Muscle layer of colon (tissue), 2 donors: ENCODE measurements at regions not wholly inside any gene's neighbourhood (a gene's known extent, or its start where the extent isn't known, plus 50 kb on each side); places are given as distances from the start of the nearest gene placed in this dataset.

Source experiments
- H3K27ac ChIP-seq: one replicate; pipeline ENCODE4 v1.7.0; 2013; ENCODE audit warnings: low read depth, mild to moderate bottlenecking, low read length, moderate library complexity
- H3K27me3 ChIP-seq, 2 donors: one replicate each; pipeline ENCODE4 v1.7.0; 2013; ENCODE audit warnings: low read length in 2 of 2, mild to moderate bottlenecking in 2 of 2; ENCODE audit not compliant: insufficient read depth in 2 of 2, control insufficient read depth in 1 of 2
- H3K36me3 ChIP-seq: one replicate; pipeline ENCODE4 v1.7.0; 2013; ENCODE audit warnings: mild to moderate bottlenecking, low read length; ENCODE audit not compliant: insufficient read depth
- H3K4me1 ChIP-seq: one replicate; pipeline ENCODE4 v1.7.0; 2013; ENCODE audit warnings: mild to moderate bottlenecking, low read length; ENCODE audit not compliant: insufficient read depth
- H3K4me3 ChIP-seq, 2 donors: one replicate each; pipeline ENCODE4 v1.7.0; 2013; ENCODE audit warnings: low read length in 2 of 2, low read depth in 1 of 2, mild to moderate bottlenecking in 1 of 2, moderate library complexity in 1 of 2
- H3K9ac ChIP-seq: one replicate; pipeline ENCODE4 v1.7.0; 2013; ENCODE audit warnings: low read length
- H3K9me3 ChIP-seq: one replicate; pipeline ENCODE4 v1.7.0; 2013; ENCODE audit warnings: mild to moderate bottlenecking, low read length
- donor health status: abdominal sarcoma.
- donor health status: Adenocarcinoma of cecum.

GRCh38 chr10:36489181-36489580, 636.2 kb upstream of the ANKRD30A start:
- H3K27ac ChIP-seq = no peak overlapping the region
- H3K4me1 ChIP-seq = peaks cover 11% of the 10 kb centered on the region
- H3K36me3 ChIP-seq = no peaks in the 10 kb centered on the region
- no peak overlapping the region for H3K9ac ChIP-seq
- no peak overlapping the region for H3K4me3 ChIP-seq
- no peaks in the 10 kb centered on the region for H3K27me3 ChIP-seq
- H3K9me3 ChIP-seq = no peaks in the 10 kb centered on the region

- no peak overlapping the region for H3K9ac ChIP-seq
- no peak overlapping the region for H3K4me3 ChIP-seq
- no peaks in the 10 kb centered on the region for H3K9me3 ChIP-seq
- H3K36me3 ChIP-seq = no peaks in the 10 kb centered on the region
- peaks cover 7% of the 10 kb centered on the region for H3K4me1 ChIP-seq
- no peaks in the 10 kb centered on the region for H3K27me3 ChIP-seq
- H3K27ac ChIP-seq = no peak overlapping the region
Observed at GRCh38 chr10:36488579-36488978, 636.8 kb upstream of the ANKRD30A start.

- Histone ChIP-seq H3K9ac (no peak overlapping the region), H3K36me3 (no peaks in the 10 kb centered on the region), H3K27me3 (no peaks in the 10 kb centered on the region), H3K27ac (no peak overlapping the region), H3K9me3 (no peaks in the 10 kb centered on the region), H3K4me3 (no peak overlapping the region), H3K4me1 (no peaks in the 10 kb centered on the region)
Observed at GRCh38 chr10:36479073-36479472, 646.3 kb upstream of the ANKRD30A start.

- Histone ChIP-seq H3K4me1 (no peaks in the 10 kb centered on the region), H3K36me3 (no peaks in the 10 kb centered on the region), H3K27ac (no peak overlapping the region), H3K27me3 (no peaks in the 10 kb centered on the region), H3K4me3 (no peak overlapping the region), H3K9ac (no peak overlapping the region), H3K9me3 (no peaks in the 10 kb centered on the region)
Observed at GRCh38 chr10:36476399-36476798, 649.0 kb upstream of the ANKRD30A start.

GRCh38 chr10:36475746-36476145, 649.7 kb upstream of the ANKRD30A start:
- Histone ChIP-seq H3K4me3 (no peak overlapping the region), H3K36me3 (no peaks in the 10 kb centered on the region), H3K27ac (no peak overlapping the region), H3K9me3 (no peaks in the 10 kb centered on the region), H3K9ac (no peak overlapping the region), H3K27me3 (no peaks in the 10 kb centered on the region), H3K4me1 (no peaks in the 10 kb centered on the region)

- H3K4me3 ChIP-seq = no peak overlapping the region
- H3K36me3 ChIP-seq = no peaks in the 10 kb centered on the region
- no peak overlapping the region for H3K9ac ChIP-seq
- no peaks in the 10 kb centered on the region for H3K4me1 ChIP-seq
- no peaks in the 10 kb centered on the region for H3K27me3 ChIP-seq
- H3K9me3 ChIP-seq = no peaks in the 10 kb centered on the region
- H3K27ac ChIP-seq = no peak overlapping the region
Observed at GRCh38 chr10:36474456-36474855, 650.9 kb upstream of the ANKRD30A start.

- no peaks in the 10 kb centered on the region for H3K27me3 ChIP-seq
- H3K4me3 ChIP-seq = no peak overlapping the region
- H3K9ac ChIP-seq = no peak overlapping the region
- no peaks in the 10 kb centered on the region for H3K9me3 ChIP-seq
- H3K36me3 ChIP-seq = no peaks in the 10 kb centered on the region
- no peaks in the 10 kb centered on the region for H3K4me1 ChIP-seq
- H3K27ac ChIP-seq = no peak overlapping the region
Observed at GRCh38 chr10:36473122-36473521, 652.3 kb upstream of the ANKRD30A start.

GRCh38 chr10:36469585-36469984, 655.8 kb upstream of the ANKRD30A start:
- Histone ChIP-seq H3K9ac (no peak overlapping the region), H3K27me3 (no peaks in the 10 kb centered on the region), H3K9me3 (no peaks in the 10 kb centered on the region)

GRCh38 chr10:36468620-36469019, 656.8 kb upstream of the ANKRD30A start:
- Histone ChIP-seq H3K36me3 (no peaks in the 10 kb centered on the region), H3K27ac (no peak overlapping the region), H3K4me1 (no peaks in the 10 kb centered on the region), H3K9ac (no peak overlapping the region), H3K9me3 (no peaks in the 10 kb centered on the region), H3K4me3 (no peak overlapping the region), H3K27me3 (no peaks in the 10 kb centered on the region)

More at GRCh38 chr10:36469585-36469984, 655.8 kb upstream of the ANKRD30A start:
- H3K36me3 ChIP-seq = no peaks in the 10 kb centered on the region
- H3K4me1 ChIP-seq = no peaks in the 10 kb centered on the region
- no peak overlapping the region for H3K4me3 ChIP-seq
- no peak overlapping the region for H3K27ac ChIP-seq

GRCh38 chr10:36465604-36466379, 659.6 kb upstream of the ANKRD30A start:
- no peaks in the 10 kb centered on the region for H3K36me3 ChIP-seq
- H3K27me3 ChIP-seq = no peaks in the 10 kb centered on the region
- no peak overlapping the region for H3K9ac ChIP-seq
- no peaks in the 10 kb centered on the region for H3K4me1 ChIP-seq
- no peaks in the 10 kb centered on the region for H3K9me3 ChIP-seq
- no peak overlapping the region for H3K27ac ChIP-seq
- no peak overlapping the region for H3K4me3 ChIP-seq

- Histone ChIP-seq H3K27ac (no peak overlapping the region), H3K9ac (no peak overlapping the region), H3K4me3 (no peak overlapping the region), H3K27me3 (no peaks in the 10 kb centered on the region), H3K9me3 (no peaks in the 10 kb centered on the region), H3K4me1 (no peaks in the 10 kb centered on the region), H3K36me3 (no peaks in the 10 kb centered on the region)
Observed at GRCh38 chr10:36464291-36464690, 661.1 kb upstream of the ANKRD30A start.

- Histone ChIP-seq H3K9me3 (no peaks in the 10 kb centered on the region), H3K36me3 (no peaks in the 10 kb centered on the region)
Observed at GRCh38 chr10:36463390-36463789, 662.0 kb upstream of the ANKRD30A start.

More at GRCh38 chr10:36463390-36463789, 662.0 kb upstream of the ANKRD30A start:
- no peak overlapping the region for H3K27ac ChIP-seq
- no peak overlapping the region for H3K9ac ChIP-seq
- H3K27me3 ChIP-seq = no peaks in the 10 kb centered on the region
- no peaks in the 10 kb centered on the region for H3K4me1 ChIP-seq
- no peak overlapping the region for H3K4me3 ChIP-seq
